Upper lobe of left lung (tissue), 4 donors: ENCODE measurements at regions not wholly inside any gene's neighbourhood (a gene's known extent, or its start where the extent isn't known, plus 50 kb on each side); places are given as distances from the start of the nearest gene placed in this dataset.

Source experiments
- CTCF ChIP-seq, 6 experiments: fragments of 450-650 bp in 4 of 6; fragments of 200-600 bp in 2 of 6; sonication (generic) in 2 of 6; IDR thresholded peaks; one replicate each; pipeline ENCODE4 v1.5.1; 2016 to 2019; ENCODE audit warnings: antibody characterized with exemption in 6 of 6
- EP300 ChIP-seq, 4 donors: sonication (generic); formaldehyde crosslinking; IDR thresholded peaks; one replicate each; pipeline ENCODE4 v1.5.1; 2017; ENCODE audit warnings: antibody characterized with exemption in 4 of 4, control low read depth in 2 of 4
- POLR2A ChIP-seq, 4 donors: fragments of 450-650 bp; IDR thresholded peaks; one replicate each; pipeline ENCODE4 v1.5.1; 2016 to 2017; ENCODE audit warnings: antibody characterized with exemption in 4 of 4, mild to moderate bottlenecking in 2 of 4
- POLR2AphosphoS5 ChIP-seq, 2 donors: sonication (generic); formaldehyde crosslinking; IDR thresholded peaks; one replicate each; pipeline ENCODE4 v1.5.1; 2017; ENCODE audit warnings: antibody characterized with exemption in 2 of 2

DNA sequence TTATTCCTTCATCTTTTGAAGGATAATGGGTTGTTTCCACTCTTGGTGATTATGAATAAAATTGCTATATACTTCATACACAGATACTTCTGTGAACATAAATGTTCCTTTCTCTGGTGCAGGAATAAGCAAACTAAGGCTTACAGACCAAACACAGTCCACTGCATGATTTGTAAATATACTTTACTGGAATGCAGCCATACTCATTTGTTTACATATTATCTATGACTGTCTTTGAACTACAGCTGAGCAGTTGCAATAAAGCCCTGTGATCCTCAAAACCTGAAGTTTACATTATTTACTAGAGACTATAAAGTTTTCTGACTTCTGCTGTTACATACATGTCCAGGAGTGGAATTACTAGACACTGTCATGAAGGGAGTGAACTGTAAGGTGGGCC lies 381.0 kb upstream of the CNTNAP5 start:
- TF ChIP-seq POLR2AphosphoS5 (IDR thresholded peaks at IDR 0.05) = no peak
- TF ChIP-seq EP300 (IDR thresholded peaks at IDR 0.05) = no peak
- TF ChIP-seq CTCF (IDR thresholded peaks at IDR 0.05) = no peak
- no peak for TF ChIP-seq POLR2A (IDR thresholded peaks at IDR 0.05)
